ENCODE measurements at regions not wholly inside any gene's neighbourhood (a gene's known extent, or its start where the extent isn't known, plus 50 kb on each side); places are given as distances from the start of the nearest gene placed in this dataset.

GRCh38 chr5:104327801-104328200 lies 765.2 kb upstream of the NUDT12 start:
- DNase-seq: no peak

DNA sequence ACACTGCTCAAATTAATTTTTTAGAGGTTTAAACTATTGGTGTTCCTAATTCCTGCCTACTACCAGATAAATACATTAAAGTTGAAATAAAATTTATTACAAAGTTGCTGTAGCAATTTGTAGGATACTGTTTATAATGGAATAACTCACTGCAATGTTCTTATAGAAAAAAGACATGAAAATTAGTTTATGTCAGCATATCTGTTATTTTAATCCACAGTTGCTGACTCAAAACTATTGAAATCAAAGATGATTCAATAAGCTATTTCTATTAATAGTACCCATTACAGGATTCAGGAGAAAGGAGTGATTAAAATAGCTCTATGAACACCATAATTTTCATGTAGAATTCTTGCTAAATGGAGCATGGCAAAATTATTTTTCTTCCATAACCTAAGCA lies 764.4 kb upstream of the NUDT12 start:
- no peak for DNase-seq

GRCh38 chr5:104325356-104325755 lies 762.8 kb upstream of the NUDT12 start:
- no peak for DNase-seq

GRCh38 chr5:104316676-104317075 lies 754.1 kb upstream of the NUDT12 start:
- peak; percentile 50 for DNase-seq

- DNase-seq: peak; percentile 26
These were observed 749.9 kb upstream of the NUDT12 start for GRCh38 chr5:104312481-104312880.

- DNase-seq: no peak
These were observed 743.0 kb upstream of the NUDT12 start for GRCh38 chr5:104305602-104306001.

GRCh38 chr5:104299998-104300706 lies 737.6 kb upstream of the NUDT12 start:
- no peak for DNase-seq

DNA sequence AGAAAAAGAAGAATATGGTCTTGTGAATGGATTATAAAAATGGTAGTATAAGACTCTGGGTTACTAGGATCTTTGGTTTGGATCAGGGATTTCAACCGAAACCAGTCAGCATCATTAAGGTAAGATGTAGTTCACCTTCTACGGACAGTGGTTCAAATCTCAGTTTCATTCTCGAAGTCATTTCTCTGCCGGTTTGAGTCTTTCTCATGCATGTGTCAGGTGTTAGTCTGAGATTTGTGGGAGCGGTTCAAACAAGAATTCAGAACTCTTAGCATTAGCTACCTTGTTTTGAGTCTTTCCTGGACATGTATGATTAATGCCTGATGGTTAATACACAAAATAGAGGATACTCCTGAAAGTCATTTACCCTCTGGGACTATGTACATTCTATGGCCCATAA lies 735.9 kb upstream of the NUDT12 start:
- DNase-seq: no peak

- DNase-seq: no peak
These were observed 734.5 kb upstream of the NUDT12 start for GRCh38 chr5:104297076-104297475.

GRCh38 chr5:104295991-104296390 lies 733.4 kb upstream of the NUDT12 start:
- no peak for DNase-seq

DNA sequence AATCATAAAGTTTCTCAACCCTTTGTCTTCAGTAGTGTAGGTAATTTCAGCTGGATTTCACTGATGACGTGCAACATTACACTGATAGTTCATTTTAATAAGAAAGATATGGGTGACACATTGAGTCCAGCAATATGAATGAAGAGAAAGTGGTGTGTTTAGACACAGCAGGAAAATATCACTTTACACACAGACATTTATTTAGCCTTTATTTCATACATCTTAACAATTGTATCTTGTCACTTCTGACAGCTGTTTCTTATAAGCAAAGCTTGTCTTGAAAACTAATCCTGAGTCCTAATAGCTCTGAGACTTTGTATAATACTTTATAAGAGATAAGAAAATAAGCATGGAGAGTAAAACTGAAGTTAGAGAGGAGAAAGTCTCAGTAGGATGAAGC lies 720.5 kb upstream of the NUDT12 start:
- no peak for DNase-seq

DNA sequence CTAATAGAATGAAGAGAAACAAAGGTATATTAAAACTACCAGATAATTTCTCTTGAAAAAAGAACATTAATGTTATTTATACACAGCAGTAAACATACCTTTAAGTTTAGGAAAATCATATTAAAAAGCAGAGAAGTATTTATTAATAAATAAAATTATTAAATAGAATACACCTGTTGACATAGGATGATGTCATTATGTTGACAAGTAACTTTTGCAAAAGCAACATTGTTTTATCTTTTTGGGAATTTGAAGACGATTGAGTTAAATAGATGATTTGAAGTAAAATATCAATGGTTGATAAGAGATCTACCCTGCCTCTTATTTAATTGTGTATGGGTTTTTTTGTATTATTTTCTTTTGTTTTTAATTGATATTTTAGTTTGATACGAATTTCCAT lies 711.1 kb upstream of the NUDT12 start:
- no peak for DNase-seq

DNA sequence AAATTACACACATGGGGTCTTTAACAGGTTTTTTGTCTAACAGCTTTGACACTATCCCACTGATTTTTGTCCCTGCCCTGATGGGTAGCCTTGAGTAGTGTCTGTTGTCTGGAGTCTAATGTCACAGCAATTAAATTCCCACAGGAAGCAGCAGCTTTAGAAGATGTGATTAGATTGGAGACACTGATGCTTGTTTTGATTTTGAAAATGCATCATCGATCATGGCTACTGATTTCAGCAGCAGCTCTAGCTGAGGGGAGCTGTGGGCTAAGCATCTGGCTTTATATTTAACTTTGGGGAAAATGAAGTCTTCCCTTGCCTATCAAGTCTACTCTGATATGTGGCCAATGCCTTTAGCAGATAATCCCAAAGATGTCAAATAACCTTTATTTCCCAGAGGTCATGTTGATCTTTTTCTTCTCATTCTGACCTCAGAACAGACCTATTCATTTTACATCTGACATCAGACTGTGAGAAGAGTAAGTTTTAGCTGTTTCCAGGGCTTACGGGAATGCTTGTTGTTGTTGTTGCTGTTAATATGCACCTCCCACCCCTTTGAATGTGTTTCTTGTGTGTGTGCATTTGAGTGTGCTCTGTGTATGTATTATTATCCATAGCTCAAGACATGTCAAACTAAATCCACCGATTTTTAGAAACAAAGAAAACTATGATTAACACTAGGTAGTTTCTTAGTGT lies 704.9 kb upstream of the NUDT12 start:
- no peak for DNase-seq

DNA sequence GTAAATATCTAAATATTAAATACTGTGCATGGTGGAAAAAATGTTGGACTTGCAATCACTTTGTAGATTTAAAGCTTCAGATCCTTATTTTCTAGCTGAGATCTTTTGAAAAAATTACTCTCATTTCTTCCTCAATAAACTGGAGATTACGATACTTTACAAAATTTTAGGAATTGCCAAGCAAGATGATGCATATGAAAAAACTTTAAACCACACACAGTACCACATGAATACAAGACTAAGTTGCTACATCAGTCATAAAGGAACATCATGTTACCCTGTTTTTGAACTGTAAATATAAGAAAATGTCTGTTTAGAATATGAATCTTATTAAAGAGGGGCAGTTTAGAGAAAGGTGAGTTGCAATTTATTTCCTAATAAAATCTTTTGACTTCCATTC lies 703.6 kb upstream of the NUDT12 start:
- no peak for DNase-seq

DNA sequence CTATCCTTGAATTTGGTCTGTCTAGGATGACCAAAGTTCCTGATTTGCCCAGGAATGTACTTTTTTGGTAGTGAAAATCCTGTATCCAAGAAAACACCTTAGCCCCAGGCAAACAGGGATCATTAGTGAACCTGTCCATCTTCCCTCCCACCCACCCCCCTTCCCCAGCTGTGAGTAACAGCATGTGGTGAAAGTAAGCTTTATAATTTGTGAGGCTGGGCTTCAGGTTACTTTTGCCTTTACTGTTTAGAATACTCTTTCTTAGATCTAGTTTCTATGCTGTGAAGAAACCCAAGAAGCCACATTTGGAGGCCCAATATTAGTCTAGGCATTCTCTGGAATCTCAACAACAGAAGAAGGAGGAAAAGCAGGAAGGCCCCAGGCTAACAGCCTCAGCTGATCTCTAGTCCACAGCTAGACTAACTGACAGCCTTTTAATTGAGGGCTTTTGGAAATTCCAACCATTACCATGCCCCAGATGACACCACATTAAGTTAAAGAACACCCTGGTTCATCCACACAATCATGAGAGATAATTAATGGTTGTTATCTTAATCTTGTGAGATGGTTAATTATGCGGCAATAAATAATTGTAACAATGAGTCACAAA lies 703.0 kb upstream of the NUDT12 start:
- no peak for DNase-seq

GRCh38 chr5:104247260-104247659 lies 684.7 kb upstream of the NUDT12 start:
- peak; percentile 4 for DNase-seq

DNA sequence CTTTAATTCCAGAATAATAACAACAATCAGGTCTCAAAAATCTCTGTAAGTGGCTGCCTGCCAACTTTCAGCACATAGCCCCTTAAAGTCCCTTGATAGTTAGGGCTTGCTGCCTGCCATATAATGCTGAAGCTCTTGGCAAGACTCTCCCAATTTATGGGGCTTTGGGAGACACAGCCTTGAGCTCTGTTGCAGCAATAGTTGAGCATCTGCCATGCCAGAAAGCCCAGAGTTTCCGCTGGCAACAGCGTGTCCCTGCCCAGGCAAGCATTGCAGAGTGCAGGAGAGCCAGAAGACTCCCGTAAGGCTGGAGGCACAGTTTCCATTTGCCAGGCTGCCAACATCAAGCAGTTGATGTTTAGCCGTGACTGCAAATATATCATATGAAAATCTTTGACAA lies 678.5 kb upstream of the NUDT12 start:
- DNase-seq: no peak

GRCh38 chr5:104237586-104237985 lies 675.0 kb upstream of the NUDT12 start:
- DNase-seq: no peak

DNA sequence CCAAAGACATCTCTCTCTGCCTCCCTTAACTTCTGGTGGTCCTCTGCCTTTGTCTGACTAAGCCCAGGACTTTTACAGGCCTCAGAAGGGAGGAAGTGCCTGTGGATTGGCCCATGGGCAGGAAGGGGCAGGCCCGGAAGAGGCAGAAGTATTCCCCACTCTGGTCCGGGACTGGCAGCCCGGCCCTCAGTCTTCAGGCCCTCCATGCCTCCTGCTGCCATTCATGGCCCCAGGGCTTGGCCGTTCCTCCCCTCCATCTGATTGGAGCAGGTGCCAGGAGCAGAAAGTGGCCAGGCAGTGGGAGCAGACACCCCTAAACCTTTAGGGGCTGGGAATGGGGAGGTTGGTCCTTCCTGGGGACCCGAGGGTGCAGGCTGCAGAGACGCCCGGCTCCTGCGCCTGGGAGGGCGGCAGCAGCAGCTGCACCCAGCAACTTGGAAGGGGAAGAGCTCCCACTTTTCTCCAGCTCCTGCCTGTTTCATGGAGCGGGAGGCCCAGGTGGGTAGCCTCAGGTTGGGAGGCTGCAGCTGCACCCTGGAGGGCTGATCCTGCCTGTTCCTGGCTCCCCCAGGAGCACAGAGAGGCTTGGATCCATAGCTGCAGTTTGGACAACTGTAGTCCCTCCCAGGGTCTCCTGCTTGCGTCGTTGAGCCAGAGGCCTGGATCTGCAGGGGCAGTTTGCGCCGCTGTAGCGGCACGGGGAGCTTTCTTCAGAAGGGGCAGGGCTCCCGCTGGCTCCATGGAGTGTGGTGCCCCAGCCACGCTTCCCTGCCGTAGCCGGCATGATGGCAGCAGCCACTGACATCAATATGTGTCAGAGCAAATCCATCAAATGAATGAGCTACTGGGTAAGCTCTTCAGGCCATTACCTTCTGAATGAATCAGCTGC lies 661.5 kb upstream of the NUDT12 start:
- DNase-seq: no peak

DNA sequence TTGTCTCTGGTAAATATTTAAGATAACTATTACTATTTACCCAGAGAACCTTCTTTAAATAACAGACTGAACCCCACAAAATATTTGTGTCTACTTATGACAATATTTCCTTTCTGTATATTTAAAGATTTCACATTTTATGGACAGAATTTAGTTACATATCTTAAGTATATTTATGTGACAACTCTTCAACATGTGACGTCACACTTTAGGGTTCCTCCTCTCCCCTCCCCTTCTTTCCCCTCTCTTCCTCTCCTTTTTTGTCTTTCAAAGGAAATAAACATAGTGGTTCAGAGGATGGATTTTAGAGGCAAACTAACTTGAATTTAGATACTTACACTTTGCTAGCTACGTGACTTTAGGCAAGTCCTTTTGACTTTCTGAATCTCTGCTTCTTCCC lies 655.6 kb upstream of the NUDT12 start:
- DNase-seq: no peak

DNA sequence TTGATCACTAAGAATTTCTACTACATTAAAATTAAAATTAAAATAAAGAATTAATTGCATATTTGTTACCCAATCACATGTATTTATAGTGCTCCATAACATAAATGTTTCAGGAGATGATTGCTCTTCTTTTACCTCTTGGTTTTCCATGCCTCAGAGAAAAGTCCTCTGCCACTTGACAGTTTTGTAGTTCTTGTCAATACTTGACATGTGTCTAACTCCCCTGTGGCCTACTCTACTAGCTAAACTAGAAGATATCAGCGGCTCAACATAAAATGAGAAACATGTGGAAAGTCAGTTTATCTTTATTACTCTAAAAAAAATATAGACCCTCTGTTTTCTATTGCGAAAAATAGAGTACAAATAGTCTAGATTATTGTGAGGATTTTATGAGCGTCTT lies 650.6 kb upstream of the NUDT12 start:
- DNase-seq: no peak

GRCh38 chr5:104199771-104200170 lies 637.2 kb upstream of the NUDT12 start:
- no peak for DNase-seq

- DNase-seq: peak; percentile 63
These were observed 635.6 kb upstream of the NUDT12 start for GRCh38 chr5:104198156-104198555.

All from DMS53 (cell line).